CD1c-positive myeloid dendritic cell (primary cell): ENCODE measurements at regions not wholly inside any gene's neighbourhood (a gene's known extent, or its start where the extent isn't known, plus 50 kb on each side); places are given as distances from the start of the nearest gene placed in this dataset.

Experiments
- DNase-seq: peaks from one replicate; pipeline ENCODE4 v3.0.0-alpha.2; 2016; ENCODE audit errors: extremely low spot score

- DNase-seq = no peak
These were observed 157.7 kb upstream of the NR3C1 start for GRCh38 chr5:143561219-143561618.

- no peak for DNase-seq
These were observed 156.9 kb upstream of the NR3C1 start for GRCh38 chr5:143560378-143560777.

DNA sequence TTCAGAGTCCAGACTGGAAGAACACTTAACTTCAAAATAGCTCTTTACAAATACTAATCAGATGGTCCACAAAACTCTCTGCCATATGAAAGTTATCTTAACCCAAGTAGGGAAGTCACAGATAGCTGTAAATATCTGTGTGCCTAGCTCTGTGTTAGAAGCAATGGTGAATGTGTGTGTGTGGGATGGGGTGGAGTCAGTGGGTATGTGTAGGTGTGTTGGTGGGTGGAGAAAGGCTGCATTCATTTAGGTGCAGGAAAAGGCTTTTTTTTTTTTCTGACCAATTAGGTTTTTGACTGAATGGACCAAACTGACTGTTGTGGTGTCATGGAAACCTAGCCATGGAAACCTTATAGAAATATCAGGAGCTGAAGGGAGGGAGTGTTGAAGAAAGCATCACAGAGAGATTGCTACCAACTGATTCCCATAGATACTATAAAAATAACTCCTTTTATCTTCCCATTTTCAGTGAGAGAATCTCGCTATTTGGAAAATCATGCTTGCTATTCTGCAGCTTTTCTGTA, 156.2 kb upstream of the NR3C1 start:
- DNase-seq = no peak

DNA sequence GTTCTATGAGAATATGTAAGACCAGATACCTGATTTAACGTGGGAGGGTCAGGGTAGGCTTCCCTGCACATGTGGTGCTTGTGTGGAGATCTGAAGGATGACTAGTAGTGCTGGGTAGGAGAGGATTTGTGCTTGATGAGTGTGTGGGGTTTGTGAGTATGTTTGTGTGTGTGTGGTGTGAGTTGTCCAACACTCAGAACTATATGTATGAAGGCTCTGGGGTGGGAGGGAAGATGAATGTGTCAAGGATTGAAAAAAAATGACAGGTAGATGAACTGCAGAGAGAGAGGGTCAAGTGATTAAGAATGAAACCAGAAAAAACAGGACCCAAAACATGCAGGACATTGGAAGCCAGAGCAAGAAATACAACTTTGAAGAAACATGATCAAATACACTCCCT, 154.6 kb upstream of the NR3C1 start:
- DNase-seq = no peak

DNA sequence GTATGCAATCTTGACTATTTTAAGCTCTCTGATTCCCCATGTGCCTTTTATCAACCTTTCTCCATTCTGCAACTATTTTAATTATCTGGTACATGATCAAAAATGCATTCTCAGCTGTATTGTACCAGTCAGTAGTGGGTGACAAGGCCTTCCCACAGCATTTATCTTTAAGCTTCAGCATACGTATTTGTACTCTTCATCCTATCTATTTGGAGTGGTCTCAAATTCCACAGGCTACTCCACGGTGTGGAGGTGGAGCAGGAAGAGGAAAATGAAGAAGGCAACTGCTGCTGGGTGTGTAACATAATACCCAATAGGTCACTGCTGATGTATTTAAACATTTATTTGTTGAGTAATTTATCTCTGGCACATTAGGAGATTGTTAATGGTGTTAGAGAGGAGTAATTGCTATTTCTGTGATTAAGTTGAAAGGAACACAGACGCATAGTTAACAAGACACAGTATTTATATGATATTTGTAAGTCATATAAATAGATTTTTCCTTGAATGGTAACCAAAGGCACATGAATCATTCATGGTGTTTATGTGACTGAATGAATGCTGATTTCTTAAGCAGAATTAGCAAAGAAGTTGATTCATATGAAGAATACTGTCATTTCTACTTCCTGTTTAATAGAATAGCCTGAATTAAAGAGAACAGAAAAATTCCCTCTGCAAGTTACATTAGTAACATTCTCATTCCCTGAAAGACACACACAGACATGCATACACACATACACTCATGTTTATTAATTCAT, 153.8 kb upstream of the NR3C1 start:
- DNase-seq = peak; percentile 90

- peak; percentile 58 for DNase-seq
These were observed 151.5 kb upstream of the NR3C1 start for GRCh38 chr5:143554918-143555477.

- DNase-seq = peak; percentile 90
These were observed 150.8 kb upstream of the NR3C1 start for GRCh38 chr5:143554187-143554717.

DNA sequence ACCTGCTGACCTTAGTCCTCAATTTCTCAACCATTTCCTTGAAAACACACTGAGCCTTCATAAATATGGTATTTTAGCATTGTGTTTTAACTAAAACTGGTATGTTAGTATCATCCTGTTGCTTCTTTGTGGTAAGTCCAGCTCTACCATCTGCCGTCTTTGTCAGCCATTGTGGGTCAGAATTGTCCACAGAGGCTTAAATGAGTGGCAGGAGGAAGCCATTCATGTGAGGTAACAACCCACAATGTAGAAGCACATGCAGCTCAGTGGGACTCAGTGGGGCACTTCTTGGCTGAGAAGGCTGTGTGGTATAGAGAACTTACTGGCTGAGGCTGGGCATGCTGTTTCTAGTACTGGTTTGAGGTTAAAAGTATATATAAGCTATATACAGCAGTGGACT, 149.2 kb upstream of the NR3C1 start:
- no peak for DNase-seq

DNA sequence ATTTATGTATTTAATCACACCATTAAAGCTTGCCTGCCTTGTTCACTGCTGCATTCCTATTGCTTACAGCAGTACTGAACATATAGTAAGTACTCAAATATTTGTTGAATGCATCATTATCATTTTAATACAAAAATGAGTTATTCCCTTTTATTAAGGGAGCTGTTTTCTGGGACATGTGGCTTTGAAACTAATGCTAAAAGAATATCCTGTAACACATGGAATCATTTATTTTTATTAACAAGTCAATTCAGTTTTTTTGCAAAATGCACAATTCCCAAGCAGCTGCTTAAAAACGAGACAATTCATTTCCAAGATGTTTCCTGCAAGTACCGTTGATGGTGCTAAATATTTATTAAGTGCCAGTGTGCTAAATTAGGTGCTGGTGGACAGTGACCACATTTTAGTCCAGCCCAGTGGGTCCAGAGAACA, 148.3 kb upstream of the NR3C1 start:
- DNase-seq = no peak

DNA sequence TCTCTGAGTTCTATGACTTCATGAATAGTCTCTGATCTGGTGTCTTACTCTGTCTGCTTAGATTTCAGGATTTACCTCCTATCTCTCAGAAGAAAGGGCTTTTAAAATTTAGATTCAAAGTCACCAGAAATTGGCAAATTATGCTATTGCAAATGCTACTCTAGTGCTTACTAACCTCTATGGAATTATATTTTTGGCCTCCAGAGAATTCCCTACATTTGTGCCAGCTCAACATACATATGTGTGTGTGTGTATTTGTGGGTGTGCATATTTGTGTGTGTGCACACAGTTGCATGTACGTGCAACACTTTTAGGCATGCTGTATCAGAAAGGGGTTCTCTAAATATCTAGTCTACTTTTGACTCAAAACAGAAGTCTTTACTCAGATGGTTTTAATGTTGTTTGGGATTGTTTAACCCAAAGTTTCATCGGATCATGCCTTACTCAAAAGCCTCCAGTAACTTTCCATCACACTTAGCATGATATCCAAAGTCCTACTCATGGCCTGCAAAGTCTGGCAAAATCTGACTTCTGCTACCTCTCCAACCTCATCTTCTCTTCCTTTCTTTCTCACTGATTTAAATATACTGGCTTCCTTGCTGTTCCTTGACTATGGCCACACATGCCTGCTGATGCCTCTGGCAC, 147.6 kb upstream of the NR3C1 start:
- no peak for DNase-seq

DNA sequence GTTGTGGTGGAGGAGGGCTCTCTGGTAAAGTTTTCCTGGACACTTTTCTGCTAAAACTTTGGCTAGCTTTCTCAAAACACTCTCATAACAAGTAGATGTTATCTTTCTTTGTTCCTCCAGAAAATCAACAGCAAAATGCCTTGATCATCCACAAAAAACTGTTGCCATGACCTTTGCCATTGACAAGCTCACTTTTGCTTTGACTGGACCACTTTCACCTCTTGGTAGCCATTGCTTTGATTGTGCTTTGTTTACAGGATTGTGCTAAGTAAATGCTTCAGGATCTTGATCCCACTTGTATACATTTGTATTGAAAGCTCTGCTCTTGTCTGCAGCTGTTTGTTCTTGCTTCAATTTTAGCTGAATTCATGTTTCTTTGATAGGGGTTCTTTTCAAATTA, 143.9 kb upstream of the NR3C1 start:
- DNase-seq = no peak

- DNase-seq = no peak
These were observed 142.9 kb upstream of the NR3C1 start for GRCh38 chr5:143546394-143546793.

DNA sequence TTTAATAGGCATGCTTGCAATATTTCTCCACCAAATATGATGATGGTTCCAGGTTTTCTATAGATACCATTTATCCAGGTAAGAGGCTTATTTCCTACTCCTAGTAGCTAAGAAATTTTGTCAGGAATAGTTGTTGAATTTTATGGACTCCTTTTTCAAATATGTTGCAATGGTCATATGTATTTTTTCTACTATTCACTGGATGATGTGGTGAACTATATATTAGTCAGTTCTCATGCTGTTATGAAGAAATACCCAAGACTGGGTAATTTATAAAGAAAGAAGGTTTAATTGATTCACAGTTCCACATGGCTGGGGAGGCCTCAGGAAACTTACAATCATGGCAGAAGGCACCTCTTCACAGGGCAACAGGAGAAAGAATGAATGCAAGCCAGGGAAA, 141.1 kb upstream of the NR3C1 start:
- DNase-seq = no peak

- DNase-seq = no peak
These were observed 140.1 kb upstream of the NR3C1 start for GRCh38 chr5:143543358-143544255.

- no peak for DNase-seq
These were observed 139.3 kb upstream of the NR3C1 start for GRCh38 chr5:143542798-143543144.

DNA sequence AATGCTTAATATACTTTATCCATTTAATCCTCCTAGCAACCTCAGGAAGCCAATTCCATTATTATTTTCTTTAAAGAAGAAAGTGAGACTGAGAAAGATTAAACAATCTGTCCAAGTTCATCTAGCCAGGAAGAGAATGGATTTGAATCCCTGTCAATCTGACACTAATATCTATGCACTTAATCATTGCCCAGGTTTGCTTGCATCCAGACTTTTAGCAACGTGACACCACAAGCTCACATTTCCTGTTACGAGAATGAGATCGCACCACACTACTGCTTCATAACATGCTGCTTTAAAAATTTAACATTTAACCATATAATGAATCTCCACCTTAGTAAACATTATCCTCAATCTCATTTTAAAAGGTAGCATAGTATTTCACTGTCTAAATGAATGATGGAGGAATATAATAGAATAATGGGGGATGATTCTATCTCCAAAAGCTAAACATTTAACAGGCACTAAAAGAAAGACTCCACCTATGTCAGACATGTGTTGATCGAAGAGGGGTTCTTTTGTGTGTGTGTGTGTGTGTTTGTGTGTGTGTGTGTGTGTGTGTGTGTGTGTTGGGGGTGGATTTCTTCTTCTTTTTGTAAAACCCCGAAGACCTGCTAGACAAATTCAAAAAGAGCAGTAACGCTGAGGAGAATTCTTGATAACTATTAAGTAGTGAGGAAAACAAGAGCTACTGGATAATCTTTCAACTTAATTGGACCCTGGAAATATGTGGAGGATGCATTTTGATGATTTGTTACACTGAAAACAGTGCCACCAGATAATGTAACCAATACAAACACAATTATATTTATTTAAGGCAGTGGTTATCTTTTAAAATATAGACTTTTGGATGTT, 138.7 kb upstream of the NR3C1 start:
- no peak for DNase-seq

DNA sequence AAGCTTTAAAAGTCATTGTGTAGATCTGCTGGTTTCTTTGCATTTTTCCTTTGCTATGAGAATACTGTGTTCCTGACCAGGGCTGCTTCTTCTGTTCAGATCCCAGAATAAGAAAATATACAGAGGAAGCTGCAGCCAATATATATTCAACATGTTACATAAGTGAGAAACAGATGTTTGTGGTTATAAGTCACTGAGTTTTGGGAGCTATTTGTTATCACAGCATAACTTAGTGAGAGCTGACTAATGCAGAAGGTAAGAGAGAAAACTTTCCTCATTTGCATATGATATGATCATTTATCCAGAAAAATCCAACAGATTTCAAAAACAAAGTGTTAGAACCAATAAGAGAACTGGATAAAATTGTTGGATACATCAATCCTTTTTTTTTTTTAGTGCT, 136.3 kb upstream of the NR3C1 start:
- no peak for DNase-seq

DNA sequence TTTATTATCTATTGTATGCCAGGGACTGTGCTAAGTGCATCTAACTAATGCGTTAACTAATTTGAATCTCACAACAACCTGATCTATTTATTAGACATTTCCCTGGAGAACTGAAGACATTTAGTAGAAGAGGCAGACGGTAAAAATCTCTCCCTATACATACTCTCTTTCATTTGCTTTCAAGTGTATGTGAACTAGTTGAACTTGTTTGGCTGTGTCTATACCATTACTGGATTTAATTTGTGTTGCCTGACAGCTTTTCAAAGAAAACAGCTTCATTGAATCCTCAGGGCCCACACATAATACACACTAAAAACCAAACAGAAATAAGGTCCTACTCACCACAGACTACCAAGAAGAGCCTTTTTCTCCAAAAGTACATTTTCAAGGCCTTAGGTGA, 133.6 kb upstream of the NR3C1 start:
- DNase-seq = no peak

GRCh38 chr5:143536364-143536763, 132.9 kb upstream of the NR3C1 start:
- DNase-seq = no peak

GRCh38 chr5:143534761-143535154, 131.3 kb upstream of the NR3C1 start:
- no peak for DNase-seq
